Adrenal gland (tissue), 5 donors: ENCODE measurements at regions not wholly inside any gene's neighbourhood (a gene's known extent, or its start where the extent isn't known, plus 50 kb on each side); places are given as distances from the start of the nearest gene placed in this dataset.

Experiments
- CTCF ChIP-seq, 6 experiments: fragments of 450-650 bp in 4 of 6; fragments of 200-600 bp in 2 of 6; sonication (generic) in 1 of 6; IDR thresholded peaks; 1 replicate in 5 of 6; 2 replicates in 1 of 6; pipeline versions ENCODE4 v1.5.1 to v1.8.0; 2016 to 2021; ENCODE audit warnings: antibody characterized with exemption in 6 of 6, mild to moderate bottlenecking in 2 of 6, moderate library complexity in 1 of 6
- POLR2A ChIP-seq, 2 donors: fragments of 450-650 bp; IDR thresholded peaks; one replicate each; pipeline ENCODE4 v1.6.1; 2017; ENCODE audit warnings: antibody characterized with exemption in 2 of 2, mild to moderate bottlenecking in 2 of 2, moderate library complexity in 1 of 2
- donor health status: DM: no; HTN: no; CAD: no.

- TF ChIP-seq POLR2A (IDR thresholded peaks at IDR 0.05) (no peak), CTCF (IDR thresholded peaks at IDR 0.05) (no peak)
These were observed 1215.2 kb upstream of the TMEFF2 start for GRCh38 chr2:193409951-193410350.
